ENCODE measurements at regions not wholly inside any gene's neighbourhood (a gene's known extent, or its start where the extent isn't known, plus 50 kb on each side); places are given as distances from the start of the nearest gene placed in this dataset.

DNA sequence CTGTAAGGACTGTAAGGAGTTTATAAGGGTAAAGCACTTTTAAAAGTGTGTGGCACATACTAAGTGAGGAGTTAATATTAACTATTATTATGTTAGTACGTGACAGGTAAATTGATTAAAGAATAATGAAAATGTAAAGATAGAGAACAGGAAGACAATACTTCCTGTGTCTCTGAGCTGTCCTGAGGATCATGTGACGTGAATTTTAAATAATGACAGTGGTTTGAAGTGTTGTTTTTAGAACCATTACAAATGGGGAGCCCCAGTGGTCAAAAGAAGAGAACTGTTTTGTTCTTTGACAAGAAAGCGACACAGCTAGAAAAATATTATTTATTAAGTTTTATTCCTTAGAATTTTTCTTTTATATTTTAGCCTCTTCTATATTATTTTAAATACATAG is 241.2 kb upstream of the STARD13 start:
- TF ChIP-seq, protein P1, sequence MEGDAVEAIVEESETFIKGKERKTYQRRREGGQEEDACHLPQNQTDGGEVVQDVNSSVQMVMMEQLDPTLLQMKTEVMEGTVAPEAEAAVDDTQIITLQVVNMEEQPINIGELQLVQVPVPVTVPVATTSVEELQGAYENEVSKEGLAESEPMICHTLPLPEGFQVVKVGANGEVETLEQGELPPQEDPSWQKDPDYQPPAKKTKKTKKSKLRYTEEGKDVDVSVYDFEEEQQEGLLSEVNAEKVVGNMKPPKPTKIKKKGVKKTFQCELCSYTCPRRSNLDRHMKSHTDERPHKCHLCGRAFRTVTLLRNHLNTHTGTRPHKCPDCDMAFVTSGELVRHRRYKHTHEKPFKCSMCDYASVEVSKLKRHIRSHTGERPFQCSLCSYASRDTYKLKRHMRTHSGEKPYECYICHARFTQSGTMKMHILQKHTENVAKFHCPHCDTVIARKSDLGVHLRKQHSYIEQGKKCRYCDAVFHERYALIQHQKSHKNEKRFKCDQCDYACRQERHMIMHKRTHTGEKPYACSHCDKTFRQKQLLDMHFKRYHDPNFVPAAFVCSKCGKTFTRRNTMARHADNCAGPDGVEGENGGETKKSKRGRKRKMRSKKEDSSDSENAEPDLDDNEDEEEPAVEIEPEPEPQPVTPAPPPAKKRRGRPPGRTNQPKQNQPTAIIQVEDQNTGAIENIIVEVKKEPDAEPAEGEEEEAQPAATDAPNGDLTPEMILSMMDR (IDR thresholded peaks at IDR 0.05; ENCODE audit: low read depth, low read length), result no peak
- in situ Hi-C loops (cut with HindIII; ENCODE audit: low sequenced_read_pairs), result no loop called here
- DNase-seq (ENCODE audit: low read depth, low spot score), result no peak
- H3K4me3 ChIP-seq (ENCODE audit: low read depth, low read length), result no peak overlapping the region

DNA sequence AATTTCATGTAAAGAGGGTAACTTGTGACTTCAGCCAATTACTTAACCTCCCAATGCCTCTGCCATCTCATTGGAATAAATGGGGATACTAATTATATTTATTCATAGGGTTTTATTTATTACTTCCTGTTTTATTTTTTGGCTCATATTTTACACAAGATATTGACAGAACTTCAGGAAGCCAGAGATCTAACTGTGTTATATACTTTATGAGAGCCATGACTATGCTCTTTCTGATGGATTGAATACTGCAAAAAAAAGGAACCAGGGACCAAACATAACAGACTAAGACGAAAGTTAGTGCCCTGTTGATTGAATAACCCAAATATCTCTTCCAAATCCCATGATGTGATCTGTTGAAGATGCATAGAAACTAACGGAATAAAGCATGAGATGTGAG is 243.3 kb upstream of the STARD13 start:
- H3K4me3 ChIP-seq (ENCODE audit: low read depth, low read length), result no peak overlapping the region
- TF ChIP-seq, protein P1 (IDR thresholded peaks at IDR 0.05; ENCODE audit: low read depth, low read length), result no peak
- in situ Hi-C loops (cut with HindIII; ENCODE audit: low sequenced_read_pairs), result no loop called here
- no peak for DNase-seq (ENCODE audit: low read depth, low spot score)

DNA sequence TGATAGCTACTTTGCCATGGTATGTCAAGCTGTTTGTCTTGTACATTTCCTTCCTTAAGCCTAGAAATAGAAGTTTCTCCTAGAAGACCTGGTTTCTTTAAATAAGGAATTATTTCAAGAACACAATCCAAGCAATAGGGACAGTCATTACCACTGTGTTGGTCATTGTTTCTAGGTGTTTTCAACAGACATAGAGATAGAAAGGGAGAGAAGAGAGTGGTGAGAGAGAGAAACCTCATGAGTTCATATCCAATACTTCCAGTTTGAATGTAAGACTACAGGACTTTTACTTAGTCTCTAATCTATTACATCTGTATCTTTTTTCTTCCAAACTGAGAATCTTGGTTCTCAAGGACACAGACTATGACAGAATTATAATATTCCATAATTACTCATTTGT is 245.9 kb upstream of the STARD13 start:
- in situ Hi-C loops (cut with HindIII; ENCODE audit: low sequenced_read_pairs), result no loop called here

DNA sequence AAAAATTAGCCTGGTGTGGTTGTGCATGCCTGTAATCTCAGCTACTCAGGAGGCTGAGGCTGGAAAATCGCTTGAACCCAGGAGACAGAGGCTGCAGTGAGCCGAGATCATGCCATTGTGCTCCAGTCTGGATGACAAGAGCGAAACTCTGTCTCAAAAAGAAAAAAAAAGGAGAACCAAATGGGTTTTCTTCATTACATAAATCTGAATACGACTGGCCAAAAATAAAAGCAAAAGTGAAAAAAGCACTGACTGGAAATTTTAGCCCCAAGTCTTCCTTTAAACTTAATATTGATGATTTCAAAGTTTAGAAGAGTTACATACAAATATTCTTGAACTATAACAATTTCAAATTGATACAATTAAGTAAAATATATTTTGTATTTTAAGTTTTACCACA is 249.5 kb upstream of the STARD13 start:
- no peak for DNase-seq (ENCODE audit: low read depth, low spot score)
- in situ Hi-C loops (cut with HindIII; ENCODE audit: low sequenced_read_pairs), result no loop called here
- TF ChIP-seq, protein P1 (IDR thresholded peaks at IDR 0.05; ENCODE audit: low read depth, low read length), result no peak
- H3K4me3 ChIP-seq (ENCODE audit: low read depth, low read length), result no peak overlapping the region

More for the DNA sequence above, 245.9 kb upstream of the STARD13 start:
- H3K4me3 ChIP-seq (ENCODE audit: low read depth, low read length), result no peak overlapping the region
- TF ChIP-seq, protein P1 (IDR thresholded peaks at IDR 0.05; ENCODE audit: low read depth, low read length), result no peak
- no peak for DNase-seq (ENCODE audit: low read depth, low spot score)

DNA sequence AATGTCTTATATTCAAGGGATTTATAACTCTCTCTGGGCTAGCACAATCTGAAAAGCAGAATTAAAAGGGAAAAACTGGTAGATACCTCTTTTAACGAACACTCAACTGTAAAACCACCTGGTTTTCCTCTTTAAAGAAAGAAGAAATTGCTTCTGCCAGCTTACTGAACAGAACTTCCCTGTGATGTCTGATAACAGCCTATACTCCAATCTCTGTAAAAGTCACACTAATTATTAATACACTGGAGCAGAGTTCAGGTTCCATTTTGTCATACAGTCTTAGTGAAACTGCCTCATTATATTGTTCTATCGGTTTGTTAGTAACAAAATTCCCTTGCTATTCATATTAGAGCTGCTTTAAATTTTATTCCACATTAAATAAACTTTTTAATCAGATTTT is 251.0 kb upstream of the STARD13 start:
- TF ChIP-seq, protein P1 (IDR thresholded peaks at IDR 0.05; ENCODE audit: low read depth, low read length), result no peak
- no peak for DNase-seq (ENCODE audit: low read depth, low spot score)
- in situ Hi-C loops (cut with HindIII; ENCODE audit: low sequenced_read_pairs), result no loop called here
- no peak overlapping the region for H3K4me3 ChIP-seq (ENCODE audit: low read depth, low read length)

DNA sequence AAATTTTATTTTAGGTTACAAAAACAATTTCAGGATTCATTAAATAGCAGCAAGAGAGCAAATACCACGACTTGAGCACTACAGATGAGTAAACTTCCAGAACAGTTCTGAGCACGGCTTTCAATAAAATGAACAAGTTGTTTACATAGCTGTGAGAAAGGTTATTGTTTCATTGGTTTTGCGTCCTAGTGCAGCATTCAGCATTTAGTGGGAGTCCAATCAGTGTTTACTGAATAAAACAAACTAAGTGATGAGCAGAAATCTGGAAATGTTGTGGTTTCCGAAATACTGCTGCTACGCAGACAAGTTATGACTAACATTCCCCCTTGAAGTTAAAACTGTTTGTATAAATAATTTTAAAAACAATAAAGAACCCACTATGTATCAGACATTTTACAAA is 251.5 kb upstream of the STARD13 start:
- no peak overlapping the region for H3K4me3 ChIP-seq (ENCODE audit: low read depth, low read length)
- TF ChIP-seq, protein P1 (IDR thresholded peaks at IDR 0.05; ENCODE audit: low read depth, low read length), result no peak
- peak; percentile 59 for DNase-seq (ENCODE audit: low read depth, low spot score)
- in situ Hi-C loops (cut with HindIII; ENCODE audit: low sequenced_read_pairs), result no loop called here

DNA sequence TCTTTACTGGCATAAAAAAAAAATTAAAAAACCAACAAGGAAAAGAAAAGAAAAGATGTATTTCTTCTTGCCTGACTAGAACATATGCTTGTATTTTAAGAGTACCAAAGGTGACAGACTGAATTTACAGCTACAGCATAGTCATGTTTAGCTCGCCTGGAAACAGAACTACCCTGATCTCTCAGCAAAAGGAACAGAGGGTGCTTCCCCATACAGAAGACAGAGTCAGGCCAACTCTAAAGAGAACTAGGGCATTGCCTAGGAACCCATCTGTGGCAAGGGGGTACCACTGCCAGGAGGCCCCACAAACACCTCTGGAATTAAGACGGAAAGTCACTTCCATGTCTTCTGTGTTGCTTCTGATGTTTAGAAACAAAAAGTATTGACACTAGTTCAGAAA is 252.1 kb upstream of the STARD13 start:
- TF ChIP-seq, protein P1 (IDR thresholded peaks at IDR 0.05; ENCODE audit: low read depth, low read length), result no peak
- DNase-seq (ENCODE audit: low read depth, low spot score), result no peak
- in situ Hi-C loops (cut with HindIII; ENCODE audit: low sequenced_read_pairs), result no loop called here
- H3K4me3 ChIP-seq (ENCODE audit: low read depth, low read length), result no peak overlapping the region

Data from astrocyte of the spinal cord (primary cell).